Skin of body (tissue), 1 donor: ENCODE measurements at regions not wholly inside any gene's neighbourhood (a gene's known extent, or its start where the extent isn't known, plus 50 kb on each side); places are given as distances from the start of the nearest gene placed in this dataset.

Source experiments
- DNase-seq: peaks from one replicate; lab custom pipeline; 2025; lab: John Stamatoyannopoulos, UW

- no peak for DNase-seq
Observed at GRCh38 chr2:122610948-122611609, 855.6 kb downstream of the TSN start.

DNA sequence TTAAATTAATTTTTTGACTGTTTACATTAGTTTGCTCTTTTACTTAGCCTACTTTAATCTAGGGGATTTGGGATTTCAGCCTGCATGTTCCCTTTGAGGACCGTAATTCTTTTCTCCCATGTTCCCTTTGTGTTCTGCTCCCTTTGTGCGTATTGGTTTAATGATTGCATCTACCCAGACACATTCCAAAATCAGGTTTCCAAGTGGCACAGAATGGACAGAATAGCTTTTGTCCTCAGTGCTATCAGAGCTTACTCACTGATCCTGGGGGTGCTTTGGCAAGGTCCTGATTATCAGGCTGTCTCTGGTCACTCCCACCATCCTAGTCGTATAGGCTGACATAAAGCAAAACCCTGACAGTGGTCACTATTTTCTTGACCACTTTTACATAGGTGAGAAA lies 867.5 kb downstream of the TSN start:
- no peak for DNase-seq

DNA sequence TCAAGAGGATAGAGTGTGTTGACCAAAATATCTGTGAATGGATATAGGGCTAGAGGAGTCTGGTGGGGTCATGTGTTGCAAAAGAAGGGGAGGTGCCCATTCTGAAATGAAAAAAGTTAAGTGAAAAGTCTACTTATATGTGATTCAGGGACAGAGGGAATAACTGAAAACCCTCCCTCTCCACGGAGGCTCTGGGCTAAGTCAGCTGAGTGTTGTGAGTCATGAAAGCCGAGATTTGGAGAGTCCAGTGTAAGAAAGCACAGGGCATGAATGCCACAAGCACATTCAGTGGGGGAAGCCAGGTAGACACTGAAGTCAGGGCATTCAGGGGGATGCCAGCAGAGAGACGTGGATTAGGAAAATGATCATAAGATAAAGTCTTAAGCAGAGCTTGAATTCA lies 871.9 kb downstream of the TSN start:
- DNase-seq = no peak

- peak; percentile 72 for DNase-seq
Observed at GRCh38 chr2:122634256-122634655, 878.8 kb downstream of the TSN start.

DNA sequence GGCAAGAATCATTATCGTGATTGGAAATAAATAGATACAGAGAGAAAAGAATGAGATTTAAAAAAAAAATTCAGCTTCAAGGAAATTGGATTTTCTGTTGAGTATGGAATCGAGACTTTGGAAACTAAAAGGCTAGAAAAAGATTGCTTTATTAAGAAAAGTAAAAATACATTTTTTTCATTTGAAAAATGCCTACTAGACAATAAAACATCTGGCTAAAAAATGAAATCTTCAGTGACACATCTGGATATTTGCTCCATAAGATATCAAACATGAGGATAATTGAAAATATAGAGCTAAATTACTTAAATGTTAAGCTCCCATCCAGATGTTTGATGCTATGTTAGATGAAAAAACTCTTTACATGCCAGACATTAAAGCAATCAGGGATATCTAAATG lies 879.5 kb downstream of the TSN start:
- no peak for DNase-seq

GRCh38 chr2:122635686-122636085 lies 880.2 kb downstream of the TSN start:
- no peak for DNase-seq

GRCh38 chr2:122636097-122636496 lies 880.6 kb downstream of the TSN start:
- DNase-seq = no peak

GRCh38 chr2:122639176-122639575 lies 883.7 kb downstream of the TSN start:
- DNase-seq = no peak

- no peak for DNase-seq
Observed at GRCh38 chr2:122639711-122640110, 884.3 kb downstream of the TSN start.

GRCh38 chr2:122643725-122644329 lies 888.4 kb downstream of the TSN start:
- DNase-seq = peak; percentile 42

GRCh38 chr2:122651236-122651635 lies 895.8 kb downstream of the TSN start:
- no peak for DNase-seq

- no peak for DNase-seq
Observed at GRCh38 chr2:122651780-122652179, 896.3 kb downstream of the TSN start.

DNA sequence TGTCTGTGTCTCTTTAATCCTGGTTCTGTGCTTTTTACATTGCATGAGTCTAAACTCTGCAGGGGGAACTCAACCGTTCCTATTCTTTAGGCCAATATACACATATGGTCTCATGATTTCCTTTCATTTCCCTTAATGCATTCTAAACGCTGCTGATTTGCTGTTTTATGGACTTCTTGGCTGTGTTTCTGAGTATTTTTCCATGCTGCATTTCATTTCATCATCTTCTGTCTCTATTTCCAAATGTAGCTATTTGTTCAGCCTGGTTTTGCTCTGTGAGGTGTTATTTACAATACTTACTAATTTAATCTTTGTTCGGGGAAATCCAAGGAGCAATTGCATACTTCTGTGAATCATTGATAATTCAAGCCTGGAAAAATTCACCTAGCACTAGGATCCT lies 897.2 kb downstream of the TSN start:
- peak; percentile 88 for DNase-seq

GRCh38 chr2:122656403-122656802 lies 901.0 kb downstream of the TSN start:
- DNase-seq = no peak

- DNase-seq = no peak
Observed at GRCh38 chr2:122660786-122661634, 905.6 kb downstream of the TSN start.

GRCh38 chr2:122663620-122664019 lies 908.2 kb downstream of the TSN start:
- DNase-seq = no peak

- no peak for DNase-seq
Observed at GRCh38 chr2:122669627-122670026, 914.2 kb downstream of the TSN start.

DNA sequence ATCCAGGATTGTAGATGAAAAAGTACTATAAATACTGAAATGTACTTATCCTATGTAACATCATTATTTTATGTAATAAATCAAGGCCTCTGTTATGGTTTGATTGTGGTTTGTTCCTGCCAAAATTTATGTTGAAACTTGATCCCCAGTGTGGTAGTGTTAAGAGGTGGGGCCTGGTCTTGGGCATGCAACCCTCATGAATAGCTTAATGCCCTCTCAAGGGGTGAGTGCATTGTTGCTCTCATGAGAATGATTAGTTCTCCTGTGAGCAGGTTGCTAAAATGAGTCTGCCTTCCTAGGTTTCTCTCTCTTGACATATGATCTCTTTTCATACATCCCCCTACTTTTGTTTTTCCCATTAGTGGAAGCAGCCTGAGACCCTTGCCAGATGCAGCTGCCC lies 915.4 kb downstream of the TSN start:
- DNase-seq = no peak

DNA sequence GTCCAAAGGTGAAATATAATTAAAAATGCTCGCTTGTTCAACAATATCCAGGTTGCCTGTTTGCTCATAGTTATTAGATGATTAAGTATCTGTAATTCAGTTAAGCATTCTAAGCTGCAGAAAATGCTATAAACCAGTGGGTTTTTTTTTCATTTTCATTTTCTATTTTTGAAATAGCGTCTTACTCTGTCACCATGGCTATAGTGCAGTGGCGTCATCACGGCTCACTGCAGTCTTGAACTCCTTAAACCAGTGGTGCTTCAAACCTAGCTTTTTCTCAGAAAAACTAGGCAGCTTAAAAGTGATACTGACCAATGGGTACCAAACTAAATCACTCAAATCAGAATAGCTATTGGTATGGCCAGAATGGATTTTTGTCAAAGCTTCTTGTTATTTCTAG lies 925.2 kb downstream of the TSN start:
- no peak for DNase-seq

GRCh38 chr2:122681626-122682025 lies 926.2 kb downstream of the TSN start:
- DNase-seq = no peak

DNA sequence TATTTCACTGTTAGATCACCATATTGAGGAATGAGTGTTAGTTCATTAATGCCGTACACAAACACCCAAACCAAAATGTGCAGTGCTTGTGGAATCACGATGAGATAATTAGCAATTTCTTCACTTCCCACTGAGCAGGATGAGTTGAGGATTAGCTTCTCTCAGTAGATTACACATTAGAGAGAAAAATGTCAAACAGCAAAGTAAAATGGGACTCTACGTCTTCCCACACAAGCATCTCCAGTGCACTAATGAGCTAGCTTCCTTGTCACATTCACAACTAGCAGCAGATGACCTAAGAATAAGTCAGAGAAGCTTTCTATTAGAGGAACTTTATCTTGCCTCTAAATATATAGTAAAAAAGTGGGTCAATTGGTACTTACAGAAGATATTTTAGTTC lies 926.9 kb downstream of the TSN start:
- no peak for DNase-seq

DNA sequence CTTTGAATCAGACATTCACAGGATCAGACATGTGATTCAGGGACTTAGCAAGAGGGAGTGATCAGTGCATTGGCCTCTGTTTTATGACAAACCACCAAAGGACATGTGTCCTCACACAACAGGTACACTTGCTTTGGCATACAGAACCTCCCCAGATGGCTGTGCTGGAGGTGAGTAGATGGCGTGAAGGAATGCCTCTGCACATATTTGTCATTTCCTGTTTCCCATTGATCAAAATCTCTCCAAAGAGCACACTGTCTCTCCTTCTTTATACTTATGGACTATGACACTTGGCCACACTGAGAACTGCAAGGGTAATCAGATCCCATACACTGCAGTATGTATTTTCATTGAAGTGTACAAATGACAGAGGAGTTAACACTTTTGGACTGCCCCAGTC lies 927.6 kb downstream of the TSN start:
- no peak for DNase-seq
